GM21619 (cell line): ENCODE measurements at regions not wholly inside any gene's neighbourhood (a gene's known extent, or its start where the extent isn't known, plus 50 kb on each side); places are given as distances from the start of the nearest gene placed in this dataset.

ENCODE experiments used
- ATAC-seq: cut with Tn5 transposase; IDR thresholded peaks from one replicate; pipeline ENCODE4 v1.9.1; 2021; ENCODE audit not compliant: unreplicated experiment

GRCh38 chr18:57918601-57919000 is 115.5 kb upstream of the ATP8B1 start:
- no peak for ATAC-seq

- no peak for ATAC-seq
Measured at GRCh38 chr18:57916684-57917083, 113.6 kb upstream of the ATP8B1 start.

- no peak for ATAC-seq
Measured at GRCh38 chr18:57915865-57916582, 112.9 kb upstream of the ATP8B1 start.

- ATAC-seq, result no peak
Measured at GRCh38 chr18:57915248-57915647, 112.1 kb upstream of the ATP8B1 start.

GRCh38 chr18:57913686-57914085 is 110.6 kb upstream of the ATP8B1 start:
- no peak for ATAC-seq

GRCh38 chr18:57910817-57911216 is 107.7 kb upstream of the ATP8B1 start:
- no peak for ATAC-seq

GRCh38 chr18:57910134-57910533 is 107.0 kb upstream of the ATP8B1 start:
- ATAC-seq, result no peak

GRCh38 chr18:57909620-57910019 is 106.5 kb upstream of the ATP8B1 start:
- ATAC-seq, result no peak

GRCh38 chr18:57908092-57908491 is 105.0 kb upstream of the ATP8B1 start:
- no peak for ATAC-seq

- ATAC-seq, result no peak
Measured at GRCh38 chr18:57907550-57907949, 104.4 kb upstream of the ATP8B1 start.

- ATAC-seq, result no peak
Measured at GRCh38 chr18:57906852-57907251, 103.7 kb upstream of the ATP8B1 start.

- ATAC-seq, result no peak
Measured at GRCh38 chr18:57904535-57904934, 101.4 kb upstream of the ATP8B1 start.

GRCh38 chr18:57902721-57903120 is 99.6 kb upstream of the ATP8B1 start:
- ATAC-seq, result no peak

- no peak for ATAC-seq
Measured at GRCh38 chr18:57901825-57902589, 98.9 kb upstream of the ATP8B1 start.

- no peak for ATAC-seq
Measured at GRCh38 chr18:57900906-57901435, 97.9 kb upstream of the ATP8B1 start.

GRCh38 chr18:57898506-57899124 is 95.5 kb upstream of the ATP8B1 start:
- ATAC-seq, result no peak

GRCh38 chr18:57895182-57895581 is 92.1 kb upstream of the ATP8B1 start:
- no peak for ATAC-seq

- ATAC-seq, result no peak
Measured at GRCh38 chr18:57891707-57892391, 88.7 kb upstream of the ATP8B1 start.

GRCh38 chr18:57890266-57890665 is 87.2 kb upstream of the ATP8B1 start:
- ATAC-seq, result no peak

- no peak for ATAC-seq
Measured at GRCh38 chr18:57889841-57890240, 86.7 kb upstream of the ATP8B1 start.
